PC-9 (cell line): ENCODE measurements at regions not wholly inside any gene's neighbourhood (a gene's known extent, or its start where the extent isn't known, plus 50 kb on each side); places are given as distances from the start of the nearest gene placed in this dataset.
"Not testable (repeated sequence)": the region's sequence is repeated elsewhere in the genome, so short reads cannot be mapped to it uniquely, and the experiment has no call there.

Source experiments
- BruUV-seq: library from RNA; stranded (reverse); fragments of 400-500 nt; replicated peaks from 2 replicates; lab custom pipeline; 2021; lab: Mats Ljungman, UMichigan
- CTCF ChIA-PET: fragments of 300-600 bp; sonication (Branson Sonifier 250); formaldehyde crosslinking; loops from one replicate; lab custom pipeline; 2022; ENCODE audit warnings: antibody characterized with exemption; lab: Charles Lee
- POLR2A ChIA-PET: fragments of 300-600 bp; sonication (Branson Sonifier 250); formaldehyde crosslinking; loops from one replicate; lab custom pipeline; 2022; ENCODE audit warnings: antibody characterized with exemption; ENCODE audit not compliant: unreplicated experiment; lab: Charles Lee
- DNase-seq, 2 experiments: peaks; one replicate each; pipeline versions ENCODE4 v3.0.0 to v3.0.0-alpha.2; 2015 to 2022; ENCODE audit warnings: mixed read lengths in 1 of 2
- H2AFZ ChIP-seq: fragments of 200-600 bp; sonication (generic); 2 replicates; pipeline ENCODE4 v1.8.1; 2017; ENCODE audit warnings: antibody characterized with exemption
- H3F3A ChIP-seq: fragments of 200-600 bp; sonication (generic); 2 replicates; pipeline ENCODE4 v1.8.1; 2017; ENCODE audit warnings: antibody characterized with exemption, mild to moderate bottlenecking, low read depth; ENCODE audit not compliant: insufficient read depth
- H3K27ac ChIP-seq: fragments of 200-600 bp; sonication (generic); 2 replicates; pipeline ENCODE4 v1.6.1; 2016; ENCODE audit warnings: mixed run types
- H3K27me3 ChIP-seq: fragments of 200-600 bp; sonication (generic); 2 replicates; pipeline ENCODE4 v1.6.1; 2016; ENCODE audit warnings: low read depth, mixed run types; ENCODE audit not compliant: insufficient read depth
- H3K36me3 ChIP-seq: fragments of 200-600 bp; sonication (generic); 2 replicates; pipeline ENCODE4 v1.6.1; 2016; ENCODE audit warnings: low read depth, mixed run types
- H3K4me1 ChIP-seq: fragments of 200-600 bp; sonication (generic); replicated peaks from 2 replicates; pipeline ENCODE4 v1.6.1; 2016; ENCODE audit warnings: mixed run types; ENCODE audit not compliant: insufficient read depth
- H3K4me2 ChIP-seq: fragments of 200-600 bp; sonication (generic); 2 replicates; pipeline ENCODE4 v1.6.1; 2017; ENCODE audit warnings: mixed run types
- H3K4me3 ChIP-seq: fragments of 200-600 bp; sonication (generic); 2 replicates; pipeline ENCODE4 v1.6.1; 2016; ENCODE audit warnings: mixed run types
- H3K79me2 ChIP-seq: fragments of 200-600 bp; sonication (generic); 2 replicates; pipeline ENCODE4 v1.6.1; 2017; ENCODE audit warnings: low read depth, mixed run types
- H3K9me2 ChIP-seq: fragments of 200-600 bp; sonication (generic); 2 replicates; pipeline ENCODE4 v1.8.1; 2017; ENCODE audit warnings: mild to moderate bottlenecking; ENCODE audit not compliant: insufficient read depth
- H3K9me3 ChIP-seq: fragments of 200-600 bp; sonication (generic); 2 replicates; pipeline ENCODE4 v1.8.1; 2016; ENCODE audit warnings: low read depth; ENCODE audit not compliant: insufficient read depth
- H4K20me1 ChIP-seq: fragments of 200-600 bp; sonication (generic); 2 replicates; pipeline ENCODE4 v1.8.1; 2017; ENCODE audit not compliant: insufficient read depth
- EZH2 ChIP-seq: fragments of 200-600 bp; sonication (generic); IDR thresholded peaks from 2 replicates; pipeline ENCODE4 v1.8.0; 2017; ENCODE audit warnings: antibody characterized with exemption, low read depth
- intact Hi-C: fragments of 100-400 bp; cut with micrococcal nuclease; formaldehyde crosslinking; loops from one replicate; pipeline ENCODE4 v1.10.0; 2022; ENCODE audit not compliant: unreplicated experiment
- TF ChIP-seq, protein P1 (sequence below): fragments of 200-600 bp; sonication (generic); conservative IDR thresholded peaks from 2 replicates; pipeline ENCODE4 v1.6.1; 2017; ENCODE audit warnings: mixed run types, antibody characterized with exemption, mild to moderate bottlenecking, moderate library complexity

DNA sequence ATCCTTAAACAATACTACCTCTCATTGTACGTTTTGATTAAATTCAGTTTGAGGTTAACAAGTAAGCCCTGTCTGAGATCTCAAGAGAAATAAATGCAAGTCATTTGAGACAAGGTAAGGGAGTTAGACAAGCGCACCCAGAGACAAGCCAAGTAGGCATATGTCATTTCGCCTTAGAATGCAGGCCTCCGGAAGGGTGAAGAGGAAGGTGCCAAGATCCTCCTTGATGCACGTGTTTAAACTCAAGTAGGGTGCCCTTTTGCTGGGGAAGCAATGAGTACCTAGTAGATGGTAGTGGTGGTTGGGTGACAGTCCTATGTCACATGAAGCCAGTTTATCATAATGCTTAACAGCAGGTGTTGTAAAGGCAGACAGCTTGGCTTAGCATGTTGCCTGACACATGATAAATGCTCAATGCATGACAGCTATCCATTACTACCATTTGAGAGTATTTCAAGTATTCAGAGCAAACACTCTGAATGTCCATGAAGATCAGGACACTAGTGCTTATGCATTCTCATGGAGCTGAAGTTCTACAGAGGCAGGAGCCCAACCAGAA is 415.9 kb downstream of the TMEM135 start:
- intact Hi-C loops = no loop called here
- CTCF ChIA-PET = no interaction called here

DNA sequence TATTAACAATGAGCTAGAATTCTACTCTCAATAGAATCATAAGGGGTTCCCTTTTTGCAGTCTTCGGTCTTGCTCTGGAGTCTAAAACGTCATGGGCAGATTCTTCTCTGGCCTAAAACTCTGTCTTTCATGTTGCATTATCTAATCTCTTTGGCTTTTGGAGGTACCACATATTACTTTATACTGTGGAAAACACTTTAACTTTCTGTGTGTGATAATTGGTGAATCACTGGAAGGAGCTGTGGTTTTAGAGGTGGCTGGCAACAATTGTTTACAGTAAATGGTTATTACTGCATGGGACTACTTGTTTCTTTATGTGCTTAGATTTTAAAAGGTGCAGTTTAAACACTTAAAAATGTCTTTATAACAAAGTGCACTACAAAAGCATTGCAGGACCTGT is 414.3 kb downstream of the TMEM135 start:
- H3K4me3 ChIP-seq, DNase-seq, H3K36me3 ChIP-seq, H3K27me3 ChIP-seq, H2AFZ ChIP-seq, H3K9me2 ChIP-seq, H3K27ac ChIP-seq, H3K4me1 ChIP-seq, intact Hi-C loops, H3K9me3 ChIP-seq, H3K4me2 ChIP-seq, BruUV-seq, H3F3A ChIP-seq, H3K79me2 ChIP-seq, H4K20me1 ChIP-seq: not testable (repeated sequence)
- ChIA-PET POLR2A (interaction anchor here (0.6 kb wide), 1 partner anchor 452 kb away, joined by 4 read pairs; no protein-coding TSS in a partner anchor), CTCF (interaction anchor here (0.6 kb wide), 1 partner anchor 38 kb away, joined by 3 read pairs; no protein-coding TSS in a partner anchor)

More for the DNA sequence above, 415.9 kb downstream of the TMEM135 start:
- POLR2A ChIA-PET = no interaction called here
- Histone ChIP-seq H2AFZ (no peak overlapping the region), H3K9me3 (no peaks in the 10 kb centered on the region), H3K27me3 (no peaks in the 10 kb centered on the region), H3F3A (no peaks in the 10 kb centered on the region), H3K27ac (no peak overlapping the region), H3K36me3 (no peaks in the 10 kb centered on the region), H3K4me3 (no peak overlapping the region), H3K79me2 (no peaks in the 10 kb centered on the region), H4K20me1 (no peaks in the 10 kb centered on the region), H3K9me2 (no peaks in the 10 kb centered on the region), H3K4me2 (no peak overlapping the region), H3K4me1 (no peaks in the 10 kb centered on the region)
- BruUV-seq = no TSS peak
- TF ChIP-seq, protein P1, sequence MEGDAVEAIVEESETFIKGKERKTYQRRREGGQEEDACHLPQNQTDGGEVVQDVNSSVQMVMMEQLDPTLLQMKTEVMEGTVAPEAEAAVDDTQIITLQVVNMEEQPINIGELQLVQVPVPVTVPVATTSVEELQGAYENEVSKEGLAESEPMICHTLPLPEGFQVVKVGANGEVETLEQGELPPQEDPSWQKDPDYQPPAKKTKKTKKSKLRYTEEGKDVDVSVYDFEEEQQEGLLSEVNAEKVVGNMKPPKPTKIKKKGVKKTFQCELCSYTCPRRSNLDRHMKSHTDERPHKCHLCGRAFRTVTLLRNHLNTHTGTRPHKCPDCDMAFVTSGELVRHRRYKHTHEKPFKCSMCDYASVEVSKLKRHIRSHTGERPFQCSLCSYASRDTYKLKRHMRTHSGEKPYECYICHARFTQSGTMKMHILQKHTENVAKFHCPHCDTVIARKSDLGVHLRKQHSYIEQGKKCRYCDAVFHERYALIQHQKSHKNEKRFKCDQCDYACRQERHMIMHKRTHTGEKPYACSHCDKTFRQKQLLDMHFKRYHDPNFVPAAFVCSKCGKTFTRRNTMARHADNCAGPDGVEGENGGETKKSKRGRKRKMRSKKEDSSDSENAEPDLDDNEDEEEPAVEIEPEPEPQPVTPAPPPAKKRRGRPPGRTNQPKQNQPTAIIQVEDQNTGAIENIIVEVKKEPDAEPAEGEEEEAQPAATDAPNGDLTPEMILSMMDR = no peak
- DNase-seq = no peak

DNA sequence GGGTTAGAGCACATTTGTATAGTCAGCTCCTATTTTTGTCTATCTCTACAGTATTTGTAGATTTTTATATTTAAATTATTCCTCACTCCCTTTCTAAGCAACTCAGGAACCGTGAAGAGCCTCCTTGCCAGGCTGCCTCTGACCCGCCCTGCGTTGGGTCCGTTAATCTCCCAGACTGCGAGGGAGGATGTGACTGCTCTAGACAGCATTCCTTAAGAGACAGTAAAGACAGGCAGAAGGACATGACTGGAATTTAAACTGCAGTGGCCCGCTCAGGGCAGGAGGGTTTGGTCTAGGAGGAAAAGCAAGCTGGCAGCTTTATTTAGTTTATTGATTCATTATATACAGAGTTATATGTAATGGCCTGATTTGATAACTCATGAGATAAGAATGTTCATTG is 413.7 kb downstream of the TMEM135 start:
- no peaks in the 10 kb centered on the region for H3K9me3 ChIP-seq
- H2AFZ ChIP-seq = no peak overlapping the region
- no peak overlapping the region for H3K4me2 ChIP-seq
- no peaks in the 10 kb centered on the region for H3K4me1 ChIP-seq
- H3K36me3 ChIP-seq = no peaks in the 10 kb centered on the region
- no peaks in the 10 kb centered on the region for H3K27me3 ChIP-seq
- no peak overlapping the region for H3K27ac ChIP-seq
- intact Hi-C loops = no loop called here
- H3K79me2 ChIP-seq = no peaks in the 10 kb centered on the region
- POLR2A ChIA-PET = no interaction called here
- no peaks in the 10 kb centered on the region for H3F3A ChIP-seq
- CTCF ChIA-PET = no interaction called here
- no peak for TF ChIP-seq EZH2
- TF ChIP-seq, protein P1 = no peak
- H3K4me3 ChIP-seq = no peak overlapping the region
- no TSS peak for BruUV-seq
- H3K9me2 ChIP-seq = no peaks in the 10 kb centered on the region
- H4K20me1 ChIP-seq = no peaks in the 10 kb centered on the region
- DNase-seq = no peak

DNA sequence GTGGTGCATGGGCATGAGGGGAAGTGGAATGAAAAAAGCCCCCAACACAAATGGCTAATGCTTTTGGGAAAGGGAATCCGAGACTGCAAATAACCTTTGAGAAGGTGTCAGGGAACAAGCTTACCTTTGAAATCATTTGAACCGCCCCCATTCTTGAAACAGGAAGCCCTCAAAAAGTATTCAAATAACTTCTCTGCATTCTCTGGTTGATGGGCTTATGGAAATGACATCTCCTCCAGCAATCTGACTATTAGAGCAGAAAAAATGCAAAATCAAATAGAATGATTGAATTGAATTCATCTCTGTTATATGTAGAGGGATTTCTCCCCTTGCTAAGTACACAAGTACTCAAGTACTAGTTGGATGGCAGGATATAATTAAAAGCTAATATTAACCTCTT is 409.9 kb downstream of the TMEM135 start:
- BruUV-seq = no TSS peak
- H3K9me3 ChIP-seq = no peaks in the 10 kb centered on the region
- no peak overlapping the region for H3K27ac ChIP-seq
- no peaks in the 10 kb centered on the region for H3K79me2 ChIP-seq
- no peaks in the 10 kb centered on the region for H4K20me1 ChIP-seq
- DNase-seq = no peak
- H3F3A ChIP-seq = no peaks in the 10 kb centered on the region
- no peaks in the 10 kb centered on the region for H3K4me1 ChIP-seq
- intact Hi-C loops = no loop called here
- no peaks in the 10 kb centered on the region for H3K36me3 ChIP-seq
- no peaks in the 10 kb centered on the region for H3K27me3 ChIP-seq
- H3K9me2 ChIP-seq = no peaks in the 10 kb centered on the region
- H3K4me3 ChIP-seq = no peak overlapping the region
- ChIA-PET CTCF (no interaction called here), POLR2A (no interaction called here)
- no peak overlapping the region for H2AFZ ChIP-seq
- no peak overlapping the region for H3K4me2 ChIP-seq
- TF ChIP-seq, protein P1 = no peak
- no peak for TF ChIP-seq EZH2
